Lower leg skin (tissue), 4 donors: ENCODE measurements at regions not wholly inside any gene's neighbourhood (a gene's known extent, or its start where the extent isn't known, plus 50 kb on each side); places are given as distances from the start of the nearest gene placed in this dataset.

ENCODE experiments used
- DNase-seq, 2 donors: peaks; one replicate each; pipeline ENCODE4 v3.0.0-alpha.2; 2019; ENCODE audit warnings: low spot score in 2 of 2
- H3K4me3 ChIP-seq: fragments of 200-600 bp; sonication (generic); 2 replicates; pipeline ENCODE4 v1.5.1; 2017; ENCODE audit warnings: mild to moderate bottlenecking, low read depth; ENCODE audit not compliant: poor library complexity, severe bottlenecking
- CTCF ChIP-seq, 3 donors: fragments of 450-650 bp; IDR thresholded peaks; one replicate each; pipeline ENCODE4 v1.5.1; 2016; ENCODE audit warnings: antibody characterized with exemption in 3 of 3, mild to moderate bottlenecking in 3 of 3, moderate library complexity in 2 of 3
- POLR2A ChIP-seq, 2 donors: fragments of 450-650 bp; IDR thresholded peaks; one replicate each; pipeline ENCODE4 v1.6.1; 2016 to 2017; ENCODE audit warnings: antibody characterized with exemption in 2 of 2, mild to moderate bottlenecking in 1 of 2, moderate library complexity in 1 of 2
- WGBS, 2 donors: methylation state at CpG; one replicate each; pipeline ENCODE4 v1.1.5; 2018; 5-methylcytosine and 5-hydroxymethylcytosine counted together
- intact Hi-C: fragments of 100-400 bp; cut with DNase I; formaldehyde crosslinking; loops from one replicate; pipeline ENCODE4 v1.15.0; 2023; ENCODE audit warnings: low total_unique reads

DNA sequence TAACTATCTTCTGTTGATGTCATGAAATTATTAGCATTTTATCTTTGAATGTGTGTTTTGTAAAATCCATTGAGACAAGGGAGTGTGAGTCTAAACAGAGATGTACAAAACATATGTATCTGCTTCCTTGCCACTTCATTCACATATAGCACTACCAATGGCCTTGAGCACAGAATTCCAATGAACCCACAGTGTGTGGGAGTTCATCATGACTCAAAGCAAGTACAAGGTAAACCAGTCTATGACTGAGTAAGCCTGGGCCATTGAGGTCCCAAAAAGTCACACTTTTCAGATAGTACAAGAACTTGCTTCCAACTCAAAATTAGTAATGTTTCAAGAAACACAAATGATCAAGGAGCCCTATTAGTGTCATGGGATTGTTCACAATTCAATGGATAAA lies 218.6 kb downstream of the MANEA start:
- intact Hi-C loops = no loop called here
- DNase-seq = no peak
- no peak for TF ChIP-seq POLR2A (IDR thresholded peaks at IDR 0.05)
- TF ChIP-seq CTCF (IDR thresholded peaks at IDR 0.05) = no peak
- H3K4me3 ChIP-seq = no peak overlapping the region

- no peak for DNase-seq
- TF ChIP-seq CTCF (IDR thresholded peaks at IDR 0.05) (no peak), POLR2A (IDR thresholded peaks at IDR 0.05) (no peak)
- H3K4me3 ChIP-seq = no peak overlapping the region
- intact Hi-C loops = no loop called here
- WGBS, 2 donors = 82 to 89% methylated on average over 2 of the region's 2 CpGs
Measured at GRCh38 chr6:95797054-95797453, 218.7 kb upstream of the FUT9 start.

DNA sequence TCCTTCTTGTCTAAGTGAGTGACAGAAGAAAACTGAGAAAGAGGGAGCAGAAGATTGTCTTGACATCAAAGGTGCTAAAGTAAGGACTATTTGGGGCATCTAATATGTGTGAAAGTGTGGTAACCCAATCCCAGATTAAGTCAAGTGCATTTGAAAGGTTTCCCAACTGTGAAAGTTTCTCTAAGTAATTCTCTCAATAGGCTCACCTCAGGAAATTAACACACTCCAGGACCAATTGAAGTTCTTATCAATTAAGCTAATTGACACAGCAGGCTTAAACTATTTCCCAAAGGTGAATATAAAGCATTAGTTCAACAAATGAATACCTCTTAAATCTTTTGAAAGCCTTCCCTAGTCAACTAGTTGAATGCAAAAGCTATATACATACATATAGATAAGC lies 212.8 kb upstream of the FUT9 start:
- no peak for TF ChIP-seq CTCF (IDR thresholded peaks at IDR 0.05)
- TF ChIP-seq POLR2A (IDR thresholded peaks at IDR 0.05) = no peak
- no peak overlapping the region for H3K4me3 ChIP-seq
- no peak for DNase-seq
- intact Hi-C loops = no loop called here

- no peak for TF ChIP-seq POLR2A (IDR thresholded peaks at IDR 0.05)
- no peak for TF ChIP-seq CTCF (IDR thresholded peaks at IDR 0.05)
- H3K4me3 ChIP-seq = no peak overlapping the region
- intact Hi-C loops = no loop called here
- no peak for DNase-seq
Measured at GRCh38 chr6:95803889-95804288, 211.9 kb upstream of the FUT9 start.

DNA sequence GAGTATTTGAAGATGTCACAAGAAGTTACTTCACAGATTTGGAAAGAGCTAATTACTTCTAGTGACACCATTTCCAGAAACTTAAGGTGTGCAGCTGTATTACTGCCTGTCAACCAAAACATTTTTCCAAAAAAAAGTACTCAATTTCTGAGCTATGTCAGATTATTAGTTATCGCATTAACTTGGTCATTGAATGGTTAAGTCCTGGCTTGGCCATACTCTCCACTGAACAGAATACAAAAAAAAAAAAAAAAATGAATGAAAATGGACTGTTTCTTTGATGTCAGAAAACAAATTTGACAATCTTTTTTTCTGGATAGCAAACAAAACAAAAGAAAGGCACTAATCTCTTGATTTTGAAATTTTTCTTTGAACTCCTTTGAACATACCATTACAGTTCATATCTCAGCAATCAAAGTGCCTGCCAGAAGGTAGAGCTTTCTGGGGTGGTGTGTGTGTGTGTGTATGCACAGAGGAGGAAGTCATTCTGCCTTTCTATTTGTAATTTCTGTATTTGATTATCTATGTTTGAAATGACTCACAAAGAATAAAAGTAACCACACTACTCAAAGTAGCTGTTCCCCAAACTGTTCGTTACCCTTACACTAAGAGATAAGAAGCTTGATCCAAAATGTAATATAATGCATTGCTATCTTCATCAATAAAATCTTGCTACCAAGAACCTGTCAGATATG lies 210.8 kb upstream of the FUT9 start:
- no peak overlapping the region for H3K4me3 ChIP-seq
- TF ChIP-seq POLR2A (IDR thresholded peaks at IDR 0.05) (no peak), CTCF (IDR thresholded peaks at IDR 0.05) (no peak)
- no peak for DNase-seq
- 87% methylated on average over 2 of the region's 2 CpGs for WGBS, 2 donors
- intact Hi-C loops = no loop called here

GRCh38 chr6:95805699-95806098 lies 210.1 kb upstream of the FUT9 start:
- DNase-seq = no peak
- intact Hi-C loops = no loop called here
- no peak for TF ChIP-seq POLR2A (IDR thresholded peaks at IDR 0.05)
- TF ChIP-seq CTCF (IDR thresholded peaks at IDR 0.05) = no peak
- H3K4me3 ChIP-seq = no peak overlapping the region
